ENCODE measurements at regions not wholly inside any gene's neighbourhood (a gene's known extent, or its start where the extent isn't known, plus 50 kb on each side); places are given as distances from the start of the nearest gene placed in this dataset.

DNA sequence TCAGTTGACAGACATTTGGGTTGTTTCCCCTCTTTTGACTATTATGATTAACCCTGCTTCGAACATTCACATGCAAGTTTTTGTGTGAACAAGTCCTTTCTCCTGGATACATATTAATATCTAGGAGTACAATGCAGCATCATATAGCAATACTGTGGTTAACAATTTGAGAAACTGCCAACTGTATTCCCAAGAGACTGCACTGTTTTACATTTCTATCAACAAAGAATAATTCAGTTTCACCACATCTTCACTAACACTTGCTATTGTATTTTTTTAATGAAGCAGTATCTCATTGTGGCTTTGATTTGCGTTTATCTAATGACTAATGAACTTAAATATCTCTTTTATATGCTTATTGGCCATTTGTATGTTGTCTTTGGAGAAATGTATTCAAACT lies 184.6 kb upstream of the NBEA start:
- H3K4me2 ChIP-seq (ENCODE audit: low read length), result no peak overlapping the region
- H3K4me1 ChIP-seq (ENCODE audit: low read length), result peaks cover 8% of the 10 kb centered on the region; the same call in 1 of the 2 replicates
- no peaks in the 10 kb centered on the region for H3K9me3 ChIP-seq (ENCODE audit: insufficient read depth, low read length)
- H3K79me2 ChIP-seq (ENCODE audit: low read length), result no peaks in the 10 kb centered on the region
- H3K27me3 ChIP-seq (ENCODE audit: low read depth, low read length), result no peaks in the 10 kb centered on the region
- TF ChIP-seq EZH2phosphoT487 (IDR thresholded peaks at IDR 0.05; ENCODE audit: low read depth), result no peak
- TF ChIP-seq, protein P1, sequence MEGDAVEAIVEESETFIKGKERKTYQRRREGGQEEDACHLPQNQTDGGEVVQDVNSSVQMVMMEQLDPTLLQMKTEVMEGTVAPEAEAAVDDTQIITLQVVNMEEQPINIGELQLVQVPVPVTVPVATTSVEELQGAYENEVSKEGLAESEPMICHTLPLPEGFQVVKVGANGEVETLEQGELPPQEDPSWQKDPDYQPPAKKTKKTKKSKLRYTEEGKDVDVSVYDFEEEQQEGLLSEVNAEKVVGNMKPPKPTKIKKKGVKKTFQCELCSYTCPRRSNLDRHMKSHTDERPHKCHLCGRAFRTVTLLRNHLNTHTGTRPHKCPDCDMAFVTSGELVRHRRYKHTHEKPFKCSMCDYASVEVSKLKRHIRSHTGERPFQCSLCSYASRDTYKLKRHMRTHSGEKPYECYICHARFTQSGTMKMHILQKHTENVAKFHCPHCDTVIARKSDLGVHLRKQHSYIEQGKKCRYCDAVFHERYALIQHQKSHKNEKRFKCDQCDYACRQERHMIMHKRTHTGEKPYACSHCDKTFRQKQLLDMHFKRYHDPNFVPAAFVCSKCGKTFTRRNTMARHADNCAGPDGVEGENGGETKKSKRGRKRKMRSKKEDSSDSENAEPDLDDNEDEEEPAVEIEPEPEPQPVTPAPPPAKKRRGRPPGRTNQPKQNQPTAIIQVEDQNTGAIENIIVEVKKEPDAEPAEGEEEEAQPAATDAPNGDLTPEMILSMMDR (IDR thresholded peaks at IDR 0.05; ENCODE audit: low read depth, low read length), result no peak
- H3K36me3 ChIP-seq (replicated peaks; ENCODE audit: low read depth, low read length), result no peaks in the 10 kb centered on the region
- no peak overlapping the region for H3K27ac ChIP-seq (ENCODE audit: low read length)
- H3K9ac ChIP-seq (ENCODE audit: low read length), result no peak overlapping the region
- no peak overlapping the region for H3K4me3 ChIP-seq (ENCODE audit: low read length)
- no peaks in the 10 kb centered on the region for H4K20me1 ChIP-seq (ENCODE audit: insufficient read depth, low read length)
- no peak overlapping the region for H2AFZ ChIP-seq (ENCODE audit: low read depth, low read length)

DNA sequence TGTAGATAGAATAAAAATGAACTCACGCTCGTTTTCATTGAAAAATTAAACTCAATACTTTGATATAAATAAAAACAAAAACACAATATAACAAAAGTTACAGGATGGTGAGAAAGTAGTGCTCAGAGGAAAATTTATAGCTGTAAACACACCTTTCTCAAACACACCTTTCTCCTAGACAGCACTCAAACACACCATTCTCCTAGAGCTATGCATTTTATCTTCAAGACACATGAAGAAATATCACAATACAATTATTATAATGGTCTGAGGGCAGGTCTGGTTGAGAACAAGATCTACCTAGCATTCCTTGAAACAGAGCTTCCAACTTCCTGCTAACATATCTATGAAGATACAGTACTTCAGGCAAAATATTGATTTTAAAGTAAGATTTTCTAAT lies 183.4 kb upstream of the NBEA start:
- H3K4me3 ChIP-seq (ENCODE audit: low read length), result no peak overlapping the region
- no peaks in the 10 kb centered on the region for H4K20me1 ChIP-seq (ENCODE audit: insufficient read depth, low read length)
- H2AFZ ChIP-seq (ENCODE audit: low read depth, low read length), result no peak overlapping the region

DNA sequence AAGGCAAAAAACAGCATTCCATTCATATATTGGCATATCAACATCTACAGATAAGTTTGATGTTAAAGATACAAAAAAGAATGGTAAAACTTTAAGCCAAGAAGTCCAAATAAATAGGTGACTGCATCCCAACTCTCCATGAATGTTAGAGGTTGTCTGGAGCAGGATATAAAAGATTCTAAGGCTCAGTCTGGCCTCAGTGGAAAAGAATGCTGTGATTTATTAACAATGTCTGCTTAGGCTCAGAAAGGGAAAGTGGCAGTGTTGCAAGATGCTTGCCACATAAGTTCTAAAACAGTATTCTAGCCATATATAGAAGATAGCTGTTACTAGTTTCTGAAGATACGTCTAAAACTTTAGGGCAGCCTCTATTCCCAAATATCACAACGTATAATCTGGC lies 179.8 kb upstream of the NBEA start:
- Histone ChIP-seq H3K4me3 (ENCODE audit: low read length) (no peak overlapping the region), H2AFZ (ENCODE audit: low read depth, low read length) (no peak overlapping the region), H3K4me2 (ENCODE audit: low read length) (peak overlapping the region; percentile 16), H3K27me3 (ENCODE audit: low read depth, low read length) (no peaks in the 10 kb centered on the region), H4K20me1 (ENCODE audit: insufficient read depth, low read length) (no peaks in the 10 kb centered on the region), H3K9me3 (ENCODE audit: insufficient read depth, low read length) (no peaks in the 10 kb centered on the region), H3K27ac (ENCODE audit: low read length) (no peak overlapping the region), H3K4me1 (ENCODE audit: low read length) (peaks cover 8% of the 10 kb centered on the region; the same call in 1 of the 2 replicates), H3K36me3 (replicated peaks; ENCODE audit: low read depth, low read length) (no peaks in the 10 kb centered on the region), H3K79me2 (ENCODE audit: low read length) (no peaks in the 10 kb centered on the region), H3K9ac (ENCODE audit: low read length) (no peak overlapping the region)
- TF ChIP-seq, protein P1 (IDR thresholded peaks at IDR 0.05; ENCODE audit: low read depth, low read length), result no peak
- no peak for TF ChIP-seq EZH2phosphoT487 (IDR thresholded peaks at IDR 0.05; ENCODE audit: low read depth)

More for the DNA sequence above, 183.4 kb upstream of the NBEA start:
- Histone ChIP-seq H3K4me1 (ENCODE audit: low read length) (peaks cover 8% of the 10 kb centered on the region; the same call in 1 of the 2 replicates), H3K27ac (ENCODE audit: low read length) (no peak overlapping the region), H3K36me3 (replicated peaks; ENCODE audit: low read depth, low read length) (no peaks in the 10 kb centered on the region), H3K27me3 (ENCODE audit: low read depth, low read length) (no peaks in the 10 kb centered on the region), H3K4me2 (ENCODE audit: low read length) (no peak overlapping the region), H3K79me2 (ENCODE audit: low read length) (no peaks in the 10 kb centered on the region), H3K9ac (ENCODE audit: low read length) (no peak overlapping the region), H3K9me3 (ENCODE audit: insufficient read depth, low read length) (no peaks in the 10 kb centered on the region)
- TF ChIP-seq, protein P1 (IDR thresholded peaks at IDR 0.05; ENCODE audit: low read depth, low read length), result no peak
- TF ChIP-seq EZH2phosphoT487 (IDR thresholded peaks at IDR 0.05; ENCODE audit: low read depth), result no peak

DNA sequence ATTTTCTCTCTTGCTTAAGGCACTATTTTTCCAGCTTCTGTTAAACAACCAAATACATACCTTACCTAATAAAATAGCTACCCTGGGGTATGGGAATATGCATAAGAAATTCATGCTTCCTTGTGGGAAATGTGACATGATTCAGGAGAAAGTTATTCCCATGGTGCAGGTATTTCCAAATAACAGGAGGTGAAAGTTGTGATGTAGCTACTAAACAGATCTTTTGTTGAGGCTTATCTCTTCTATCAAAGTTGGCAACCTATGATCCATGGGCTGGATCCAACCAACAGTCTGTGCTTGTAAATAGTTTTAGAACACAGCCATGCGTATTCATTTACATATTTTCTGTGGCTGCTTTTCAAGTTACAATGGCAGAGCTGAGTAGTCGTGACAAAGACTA lies 177.8 kb upstream of the NBEA start:
- Histone ChIP-seq H3K36me3 (replicated peaks; ENCODE audit: low read depth, low read length) (no peaks in the 10 kb centered on the region), H2AFZ (ENCODE audit: low read depth, low read length) (no peak overlapping the region), H4K20me1 (ENCODE audit: insufficient read depth, low read length) (no peaks in the 10 kb centered on the region), H3K27me3 (ENCODE audit: low read depth, low read length) (no peaks in the 10 kb centered on the region), H3K4me1 (ENCODE audit: low read length) (peaks cover 8% of the 10 kb centered on the region; the same call in 1 of the 2 replicates), H3K9me3 (ENCODE audit: insufficient read depth, low read length) (no peaks in the 10 kb centered on the region), H3K4me3 (ENCODE audit: low read length) (no peak overlapping the region), H3K79me2 (ENCODE audit: low read length) (no peaks in the 10 kb centered on the region), H3K9ac (ENCODE audit: low read length) (no peak overlapping the region), H3K4me2 (ENCODE audit: low read length) (no peak overlapping the region), H3K27ac (ENCODE audit: low read length) (no peak overlapping the region)
- no peak for TF ChIP-seq EZH2phosphoT487 (IDR thresholded peaks at IDR 0.05; ENCODE audit: low read depth)
- TF ChIP-seq, protein P1 (IDR thresholded peaks at IDR 0.05; ENCODE audit: low read depth, low read length), result no peak

Measured in OCI-LY3 (cell line).